Left ventricle myocardium inferior (tissue), 1 donor: ENCODE measurements at regions not wholly inside any gene's neighbourhood (a gene's known extent, or its start where the extent isn't known, plus 50 kb on each side); places are given as distances from the start of the nearest gene placed in this dataset.

Experiments
- DNase-seq: peaks from one replicate; pipeline ENCODE4 v3.0.0-alpha.2; 2020
- H3K27ac ChIP-seq: fragments of 200-600 bp; replicated peaks from 2 replicates; pipeline ENCODE4 v1.8.0; 2021
- H3K27me3 ChIP-seq: fragments of 200-600 bp; 2 replicates; pipeline ENCODE4 v1.8.0; 2021; ENCODE audit warnings: low read depth
- H3K36me3 ChIP-seq: fragments of 200-600 bp; 2 replicates; pipeline ENCODE4 v1.8.0; 2021
- H3K4me1 ChIP-seq: fragments of 200-600 bp; 2 replicates; pipeline ENCODE4 v1.8.0; 2021
- H3K4me3 ChIP-seq: fragments of 200-600 bp; 2 replicates; pipeline ENCODE4 v1.8.0; 2021; ENCODE audit warnings: mild to moderate bottlenecking, moderate library complexity
- H3K9me3 ChIP-seq: fragments of 200-600 bp; replicated peaks from 2 replicates; pipeline ENCODE4 v1.8.0; 2021
- CTCF ChIP-seq: fragments of 200-600 bp; IDR thresholded peaks from 2 replicates; pipeline ENCODE4 v1.8.0; 2021; ENCODE audit warnings: antibody characterized with exemption, mild to moderate bottlenecking, borderline replicate concordance
- intact Hi-C: fragments of 100-400 bp; cut with micrococcal nuclease; formaldehyde crosslinking; loops from one replicate; pipeline ENCODE4 v1.11.0; 2022
- donor health status: DM: no; HTN: yes; CAD: no; lungs with severe emphysema.

DNA sequence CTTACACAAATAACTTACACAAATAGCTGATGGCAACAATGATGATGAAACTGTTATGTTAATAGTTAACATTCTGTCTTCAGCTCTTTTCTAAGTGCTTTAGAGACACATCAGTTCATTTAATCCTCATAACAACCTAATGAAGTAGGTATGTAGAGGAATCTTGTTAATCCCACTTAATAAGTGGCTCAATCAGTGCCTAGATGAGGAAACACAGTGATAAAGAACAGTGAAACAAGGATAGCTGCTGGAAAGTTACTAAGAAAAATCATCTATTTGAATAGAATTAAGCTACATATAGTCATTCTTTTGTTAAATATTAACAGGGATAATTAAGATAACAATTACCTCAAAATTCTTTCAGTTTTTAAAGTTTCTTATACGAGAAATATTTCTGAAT, 487.6 kb downstream of the ARL4A start:
- TF ChIP-seq CTCF, result no peak
- no peaks in the 10 kb centered on the region for H3K27me3 ChIP-seq
- H3K27ac ChIP-seq, result no peak overlapping the region
- intact Hi-C loops, result loop anchor here (5.0 kb wide), 1 partner anchor 488 kb away; the partner anchor contains the start of gene ARL4A
- DNase-seq, result no peak
- no peaks in the 10 kb centered on the region for H3K9me3 ChIP-seq
- no peak overlapping the region for H3K4me3 ChIP-seq
- H3K36me3 ChIP-seq, result no peaks in the 10 kb centered on the region
- H3K4me1 ChIP-seq, result no peaks in the 10 kb centered on the region

DNA sequence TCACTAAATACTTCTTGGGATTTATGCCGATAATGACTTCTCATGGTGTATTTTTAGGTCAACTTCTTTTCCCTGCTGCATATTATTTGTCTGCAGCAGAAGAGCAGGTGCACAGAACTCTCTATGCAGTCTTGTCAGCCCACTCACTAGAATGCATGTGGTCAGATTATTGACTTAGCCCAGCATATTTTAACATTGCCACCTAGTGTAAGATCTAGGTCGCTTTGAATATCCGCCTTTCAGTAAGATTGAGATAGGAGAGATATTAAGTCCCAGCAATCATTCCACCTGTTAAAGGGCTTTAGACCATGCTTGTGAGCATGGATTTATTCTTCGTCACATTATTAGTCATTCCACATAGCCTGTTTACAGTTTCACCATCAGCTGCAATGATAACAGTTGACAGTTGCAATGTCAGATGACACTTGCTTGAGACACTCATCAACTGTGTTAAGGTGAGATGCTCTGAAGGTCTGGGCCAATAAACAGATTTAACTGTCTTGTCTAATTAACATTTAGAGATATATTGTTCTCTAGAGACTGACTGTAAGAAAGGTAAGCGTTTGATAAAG, 491.7 kb downstream of the ARL4A start:
- H3K36me3 ChIP-seq, result no peaks in the 10 kb centered on the region
- H3K27ac ChIP-seq, result no peak overlapping the region
- intact Hi-C loops, result loop anchor here (5.0 kb wide), 1 partner anchor 492 kb away; the partner anchor contains the start of gene ARL4A
- H3K4me1 ChIP-seq, result peaks cover 7% of the 10 kb centered on the region
- no peaks in the 10 kb centered on the region for H3K27me3 ChIP-seq
- no peak overlapping the region for H3K4me3 ChIP-seq
- H3K9me3 ChIP-seq, result no peaks in the 10 kb centered on the region
- peak; percentile 54 for TF ChIP-seq CTCF
- DNase-seq, result no peak

DNA sequence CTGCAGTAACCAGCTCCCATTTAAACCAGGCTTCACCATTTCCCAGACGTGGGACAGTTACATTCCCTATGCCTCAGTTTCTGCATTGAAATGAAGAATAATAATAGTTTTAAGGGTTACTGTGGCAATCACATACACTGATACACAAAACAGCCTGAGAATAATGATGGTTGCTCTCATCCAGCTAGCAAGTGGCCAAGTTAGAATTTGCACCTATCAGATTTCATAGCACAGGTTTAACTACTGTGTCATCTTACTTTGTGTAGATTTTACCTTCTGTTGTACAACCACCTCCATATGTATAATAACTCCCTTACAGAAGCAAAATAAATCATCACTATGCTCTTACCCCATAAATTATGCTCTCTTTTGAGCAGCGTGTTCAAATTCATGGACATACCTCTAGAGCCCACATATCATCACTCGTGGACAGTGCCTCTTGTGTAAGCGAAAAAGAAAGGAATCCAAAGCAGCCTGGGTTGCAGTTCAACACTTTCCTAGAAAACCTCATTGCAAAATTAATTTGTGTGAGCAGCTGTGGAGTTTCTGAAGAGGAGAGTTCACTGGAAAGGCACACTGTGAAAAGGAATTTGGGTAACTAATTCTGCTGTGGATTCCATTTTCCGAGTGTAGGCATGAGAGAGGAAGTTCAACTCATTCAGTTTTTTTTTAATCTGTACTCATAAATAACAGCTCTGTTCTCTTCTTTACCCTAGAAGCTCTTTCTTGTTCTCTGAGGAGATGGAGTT, 492.5 kb downstream of the ARL4A start:
- intact Hi-C loops, result loop anchor here (5.0 kb wide), 1 partner anchor 493 kb away; the partner anchor contains the start of gene ARL4A
- Histone ChIP-seq H3K27ac (no peak overlapping the region), H3K27me3 (no peaks in the 10 kb centered on the region), H3K4me1 (peaks cover 7% of the 10 kb centered on the region), H3K36me3 (no peaks in the 10 kb centered on the region), H3K4me3 (no peak overlapping the region), H3K9me3 (no peaks in the 10 kb centered on the region)
- no peak for DNase-seq
- TF ChIP-seq CTCF, result no peak

GRCh38 chr7:13181216-13181615, 493.8 kb downstream of the ARL4A start:
- no peak for TF ChIP-seq CTCF
- no peak for DNase-seq
- Histone ChIP-seq H3K27ac (no peak overlapping the region), H3K27me3 (no peaks in the 10 kb centered on the region), H3K36me3 (no peaks in the 10 kb centered on the region), H3K4me1 (peaks cover 7% of the 10 kb centered on the region), H3K4me3 (no peak overlapping the region), H3K9me3 (no peaks in the 10 kb centered on the region)
- intact Hi-C loops, result no loop called here

DNA sequence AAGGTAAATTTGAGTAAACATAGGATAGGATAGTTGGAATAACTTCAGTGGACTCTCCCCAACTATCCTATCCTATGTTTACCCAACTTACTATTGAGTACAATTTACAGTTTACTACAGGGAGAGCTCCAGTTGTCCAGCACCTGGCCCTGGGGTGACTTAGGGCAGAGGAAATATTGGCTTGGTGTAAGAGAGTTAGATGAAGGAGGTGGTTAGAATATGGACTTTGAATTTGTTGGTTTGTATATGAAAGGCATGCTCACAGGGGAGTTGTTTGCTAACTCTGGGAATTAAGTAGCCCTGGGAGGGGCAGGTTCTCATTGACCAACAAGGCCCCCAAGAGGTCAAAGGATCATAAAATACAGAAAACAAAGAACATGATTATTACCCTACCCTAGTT, 497.7 kb downstream of the ARL4A start:
- no peak overlapping the region for H3K27ac ChIP-seq
- H3K4me3 ChIP-seq, result no peak overlapping the region
- H3K9me3 ChIP-seq, result no peaks in the 10 kb centered on the region
- no peaks in the 10 kb centered on the region for H3K36me3 ChIP-seq
- TF ChIP-seq CTCF, result no peak
- DNase-seq, result no peak
- peaks cover 7% of the 10 kb centered on the region for H3K4me1 ChIP-seq
- intact Hi-C loops, result no loop called here
- H3K27me3 ChIP-seq, result no peaks in the 10 kb centered on the region
